ENCODE measurements at regions not wholly inside any gene's neighbourhood (a gene's known extent, or its start where the extent isn't known, plus 50 kb on each side); places are given as distances from the start of the nearest gene placed in this dataset.
A peak's percentile ranks its signal among the peaks of the same experiment; 100 is the strongest.

DNA sequence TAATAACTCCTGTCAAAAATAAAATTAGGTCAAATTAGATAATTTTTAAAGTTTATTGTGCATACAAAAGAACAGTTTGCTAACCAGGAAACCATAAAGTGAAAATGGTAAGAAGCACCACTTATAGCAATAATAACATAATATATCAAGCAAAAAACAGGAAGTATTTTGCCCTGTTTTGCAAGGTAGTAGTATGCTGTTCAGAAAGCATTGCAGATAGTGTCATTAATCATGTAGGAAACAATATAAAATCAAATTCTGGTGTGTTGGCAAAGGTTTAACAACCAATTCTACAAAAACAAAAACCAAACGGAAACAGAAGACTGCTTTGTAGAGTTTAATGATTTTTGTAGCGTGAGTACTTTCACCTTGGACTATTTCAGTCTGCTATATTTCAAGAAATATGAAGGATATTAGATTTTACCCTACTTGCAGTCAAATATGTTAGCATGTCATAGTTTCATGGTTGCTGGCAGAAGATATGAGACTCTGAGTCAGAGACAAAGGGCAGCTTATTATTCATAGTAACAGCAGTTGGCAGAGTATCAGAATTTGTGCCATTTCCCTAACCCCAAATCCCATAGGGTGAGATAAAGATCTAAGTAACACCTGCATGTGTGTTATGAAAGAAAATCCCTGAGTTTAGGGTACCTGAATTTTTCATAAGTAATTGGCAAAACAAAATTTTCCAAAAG is 729.0 kb upstream of the BRINP3 start:
- H3K9me3 ChIP-seq (ENCODE audit: low read depth): no peaks in the 10 kb centered on the region
- H4K20me1 ChIP-seq (ENCODE audit: insufficient read depth, poor library complexity, severe bottlenecking): no peaks in the 10 kb centered on the region
- no peaks in the 10 kb centered on the region for H3K9me2 ChIP-seq (replicated peaks; ENCODE audit: insufficient read depth)
- H3K36me3 ChIP-seq (replicated peaks; ENCODE audit: insufficient read depth, low read depth): no peaks in the 10 kb centered on the region
- no peak overlapping the region for H3K4me3 ChIP-seq
- no peaks in the 10 kb centered on the region for H3K27me3 ChIP-seq
- no peaks in the 10 kb centered on the region for H3K79me2 ChIP-seq
- no peak for DNase-seq (ENCODE audit: low spot score)
- H3K4me2 ChIP-seq: no peak overlapping the region
- no peak overlapping the region for H3K27ac ChIP-seq
- 95% methylated on average over 2 of the region's 2 CpGs for WGBS (ENCODE audit: low lambda C conversion rate, missing lambda C conversion rate)
- no peak overlapping the region for H2AFZ ChIP-seq
- no peaks in the 10 kb centered on the region for H3K4me1 ChIP-seq (ENCODE audit: insufficient read depth)
- TF ChIP-seq, protein P1, sequence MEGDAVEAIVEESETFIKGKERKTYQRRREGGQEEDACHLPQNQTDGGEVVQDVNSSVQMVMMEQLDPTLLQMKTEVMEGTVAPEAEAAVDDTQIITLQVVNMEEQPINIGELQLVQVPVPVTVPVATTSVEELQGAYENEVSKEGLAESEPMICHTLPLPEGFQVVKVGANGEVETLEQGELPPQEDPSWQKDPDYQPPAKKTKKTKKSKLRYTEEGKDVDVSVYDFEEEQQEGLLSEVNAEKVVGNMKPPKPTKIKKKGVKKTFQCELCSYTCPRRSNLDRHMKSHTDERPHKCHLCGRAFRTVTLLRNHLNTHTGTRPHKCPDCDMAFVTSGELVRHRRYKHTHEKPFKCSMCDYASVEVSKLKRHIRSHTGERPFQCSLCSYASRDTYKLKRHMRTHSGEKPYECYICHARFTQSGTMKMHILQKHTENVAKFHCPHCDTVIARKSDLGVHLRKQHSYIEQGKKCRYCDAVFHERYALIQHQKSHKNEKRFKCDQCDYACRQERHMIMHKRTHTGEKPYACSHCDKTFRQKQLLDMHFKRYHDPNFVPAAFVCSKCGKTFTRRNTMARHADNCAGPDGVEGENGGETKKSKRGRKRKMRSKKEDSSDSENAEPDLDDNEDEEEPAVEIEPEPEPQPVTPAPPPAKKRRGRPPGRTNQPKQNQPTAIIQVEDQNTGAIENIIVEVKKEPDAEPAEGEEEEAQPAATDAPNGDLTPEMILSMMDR (IDR thresholded peaks at IDR 0.05; ENCODE audit: poor library complexity): no peak
- TF ChIP-seq EZH2 (IDR thresholded peaks at IDR 0.05; ENCODE audit: borderline replicate concordance) (no peak), EZH2phosphoT487 (IDR thresholded peaks at IDR 0.05; ENCODE audit: low read depth, severe bottlenecking, unreplicated experiment) (no peak)

DNA sequence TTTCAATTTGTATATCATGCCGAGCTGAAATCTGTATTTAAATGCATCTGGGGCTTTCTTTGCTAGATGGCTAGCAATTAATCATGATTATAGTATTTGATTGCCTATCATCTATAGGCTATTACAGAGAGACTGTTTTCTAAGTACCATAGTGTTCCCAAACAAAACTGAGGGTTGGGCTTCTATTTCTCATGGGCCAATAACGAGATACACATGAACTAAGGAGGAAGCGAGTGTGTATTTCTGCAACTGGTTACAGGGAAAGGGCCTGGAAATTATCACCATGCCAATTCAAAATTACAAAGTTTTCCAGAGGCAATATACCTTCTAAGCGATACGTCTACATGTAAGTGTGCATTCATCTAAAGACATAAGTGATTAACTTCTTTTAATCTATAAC is 744.5 kb upstream of the BRINP3 start:
- TF ChIP-seq EZH2phosphoT487 (IDR thresholded peaks at IDR 0.05; ENCODE audit: low read depth, severe bottlenecking, unreplicated experiment): no peak
- TF ChIP-seq, protein P1 (IDR thresholded peaks at IDR 0.05; ENCODE audit: poor library complexity): no peak
- no peak for TF ChIP-seq EZH2 (IDR thresholded peaks at IDR 0.05; ENCODE audit: borderline replicate concordance)
- Histone ChIP-seq H3K4me1 (ENCODE audit: insufficient read depth) (peaks cover 6% of the 10 kb centered on the region), H2AFZ (no peak overlapping the region), H3K27ac (no peak overlapping the region), H4K20me1 (ENCODE audit: insufficient read depth, poor library complexity, severe bottlenecking) (no peaks in the 10 kb centered on the region), H3K9me2 (replicated peaks; ENCODE audit: insufficient read depth) (no peaks in the 10 kb centered on the region), H3K4me2 (peak overlapping the region; percentile 10), H3K27me3 (no peaks in the 10 kb centered on the region), H3K79me2 (no peaks in the 10 kb centered on the region), H3K4me3 (no peak overlapping the region), H3K9me3 (ENCODE audit: low read depth) (no peaks in the 10 kb centered on the region), H3K36me3 (replicated peaks; ENCODE audit: insufficient read depth, low read depth) (no peaks in the 10 kb centered on the region)
- no peak for DNase-seq (ENCODE audit: low spot score)
- WGBS (ENCODE audit: low lambda C conversion rate, missing lambda C conversion rate): 48% methylated on average over 5 of the region's 5 CpGs

DNA sequence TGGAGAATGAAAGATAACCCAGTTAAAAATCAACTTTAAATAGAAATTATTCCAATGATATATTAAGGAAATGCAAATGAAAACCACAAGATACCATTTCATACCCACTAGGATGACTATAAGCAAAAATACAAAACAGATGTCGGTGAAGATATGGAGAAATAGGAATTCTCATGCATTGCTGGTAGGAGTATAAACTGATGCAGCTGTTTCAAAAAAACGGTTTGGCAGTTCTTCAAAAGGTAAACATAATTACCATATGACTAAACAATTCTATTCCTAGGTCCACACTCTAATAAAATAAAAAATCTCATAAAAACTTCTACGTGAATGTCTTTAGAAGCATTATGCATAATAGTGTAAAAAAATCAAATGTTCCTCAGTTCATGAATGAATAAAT is 763.3 kb upstream of the BRINP3 start:
- DNase-seq (ENCODE audit: low spot score): no peak
- H3K4me1 ChIP-seq (ENCODE audit: insufficient read depth): no peaks in the 10 kb centered on the region
- 61% methylated on average over 3 of the region's 3 CpGs for WGBS (ENCODE audit: low lambda C conversion rate, missing lambda C conversion rate)
- no peaks in the 10 kb centered on the region for H4K20me1 ChIP-seq (ENCODE audit: insufficient read depth, poor library complexity, severe bottlenecking)
- no peak overlapping the region for H3K4me3 ChIP-seq
- no peaks in the 10 kb centered on the region for H3K79me2 ChIP-seq
- H3K4me2 ChIP-seq: no peak overlapping the region
- H3K9me3 ChIP-seq (ENCODE audit: low read depth): no peaks in the 10 kb centered on the region
- H3K36me3 ChIP-seq (replicated peaks; ENCODE audit: insufficient read depth, low read depth): no peaks in the 10 kb centered on the region
- no peak overlapping the region for H3K27ac ChIP-seq
- no peaks in the 10 kb centered on the region for H3K9me2 ChIP-seq (replicated peaks; ENCODE audit: insufficient read depth)
- no peaks in the 10 kb centered on the region for H3K27me3 ChIP-seq
- no peak overlapping the region for H2AFZ ChIP-seq
- TF ChIP-seq, protein P1 (IDR thresholded peaks at IDR 0.05; ENCODE audit: poor library complexity): no peak
- TF ChIP-seq EZH2 (IDR thresholded peaks at IDR 0.05; ENCODE audit: borderline replicate concordance): no peak
- no peak for TF ChIP-seq EZH2phosphoT487 (IDR thresholded peaks at IDR 0.05; ENCODE audit: low read depth, severe bottlenecking, unreplicated experiment)
